Stimulated activated CD8-positive, alpha-beta memory T cell treated with anti-CD3 and anti-CD28 coated beads, Interleukin-4, amount 100 ng/mL, for 24 hours (primary cell): ENCODE measurements at regions not wholly inside any gene's neighbourhood (a gene's known extent, or its start where the extent isn't known, plus 50 kb on each side); places are given as distances from the start of the nearest gene placed in this dataset.
A peak's percentile ranks its signal among the peaks of the same experiment; 100 is the strongest.
"Not testable (repeated sequence)": the region's sequence is repeated elsewhere in the genome, so short reads cannot be mapped to it uniquely, and the experiment has no call there.

ENCODE experiments used
- DNase-seq: peaks from one replicate; pipeline ENCODE4 v3.0.0-alpha.2; 2020; ENCODE audit warnings: low read depth

GRCh38 chr17:20633268-20634059, 53.9 kb downstream of the CDRT15L2 start:
- not testable (repeated sequence) for DNase-seq

- not testable (repeated sequence) for DNase-seq
Measured at GRCh38 chr17:20640147-20640546, 60.6 kb downstream of the CDRT15L2 start.

GRCh38 chr17:20646661-20647272, 67.2 kb downstream of the CDRT15L2 start:
- not testable (repeated sequence) for DNase-seq

GRCh38 chr17:20649097-20649767, 69.7 kb downstream of the CDRT15L2 start:
- DNase-seq: not testable (repeated sequence)

- not testable (repeated sequence) for DNase-seq
Measured at GRCh38 chr17:20651022-20651421, 71.5 kb downstream of the CDRT15L2 start.

GRCh38 chr17:20651736-20652135, 72.2 kb downstream of the CDRT15L2 start:
- DNase-seq: not testable (repeated sequence)

- DNase-seq: not testable (repeated sequence)
Measured at GRCh38 chr17:20653391-20653790, 73.9 kb downstream of the CDRT15L2 start.

GRCh38 chr17:20654114-20654513, 74.6 kb downstream of the CDRT15L2 start:
- DNase-seq: not testable (repeated sequence)

- DNase-seq: not testable (repeated sequence)
Measured at GRCh38 chr17:20654575-20654974, 75.1 kb downstream of the CDRT15L2 start.

- not testable (repeated sequence) for DNase-seq
Measured at GRCh38 chr17:20665103-20665955, 85.8 kb downstream of the CDRT15L2 start.

GRCh38 chr17:20666689-20667088, 87.2 kb downstream of the CDRT15L2 start:
- peak; percentile 9 for DNase-seq

- not testable (repeated sequence) for DNase-seq
Measured at GRCh38 chr17:20667712-20668111, 88.2 kb downstream of the CDRT15L2 start.

- not testable (repeated sequence) for DNase-seq
Measured at GRCh38 chr17:20668316-20668715, 88.8 kb downstream of the CDRT15L2 start.

GRCh38 chr17:20668868-20669267, 89.3 kb downstream of the CDRT15L2 start:
- not testable (repeated sequence) for DNase-seq

- not testable (repeated sequence) for DNase-seq
Measured at GRCh38 chr17:20670506-20670905, 91.0 kb downstream of the CDRT15L2 start.

GRCh38 chr17:20674374-20674773, 94.8 kb downstream of the CDRT15L2 start:
- not testable (repeated sequence) for DNase-seq

GRCh38 chr17:20675707-20676106, 96.2 kb downstream of the CDRT15L2 start:
- DNase-seq: not testable (repeated sequence)

GRCh38 chr17:20676656-20677055, 97.1 kb downstream of the CDRT15L2 start:
- not testable (repeated sequence) for DNase-seq

- DNase-seq: not testable (repeated sequence)
Measured at GRCh38 chr17:20677469-20677868, 97.9 kb downstream of the CDRT15L2 start.

GRCh38 chr17:20678424-20678823, 98.9 kb downstream of the CDRT15L2 start:
- DNase-seq: not testable (repeated sequence)
